Thoracic aorta (tissue), 2 donors: ENCODE measurements at regions not wholly inside any gene's neighbourhood (a gene's known extent, or its start where the extent isn't known, plus 50 kb on each side); places are given as distances from the start of the nearest gene placed in this dataset.

Source experiments
- ATAC-seq: fragments of 150-250 bp; one replicate; pipeline ENCODE4 v1.8.0; 2017; ENCODE audit warnings: low read depth; ENCODE audit not compliant: insufficient number of reproducible peaks, low FRiP score
- DNase-seq: peaks from one replicate; pipeline ENCODE4 v3.0.0-alpha.2; 2020; ENCODE audit warnings: low spot score
- H3K27ac ChIP-seq, 2 donors: fragments of 200-600 bp; sonication (generic); 1 replicate in 1 of 2; 2 replicates in 1 of 2; pipeline ENCODE4 v1.5.1; 2016; ENCODE audit warnings: mild to moderate bottlenecking in 2 of 2, moderate library complexity in 2 of 2
- H3K27me3 ChIP-seq: fragments of 200-600 bp; sonication (generic); replicated peaks from 2 replicates; pipeline ENCODE4 v1.6.0; 2016; ENCODE audit warnings: mild to moderate bottlenecking; ENCODE audit not compliant: insufficient read depth
- H3K36me3 ChIP-seq: fragments of 200-600 bp; sonication (generic); one replicate; pipeline ENCODE4 v1.5.1; 2016
- H3K4me1 ChIP-seq, 2 donors: fragments of 200-600 bp; sonication (generic); 1 replicate in 1 of 2; 2 replicates in 1 of 2; pipeline versions ENCODE4 v1.5.1 to v1.6.0; 2016; ENCODE audit warnings: low read depth in 2 of 2, mild to moderate bottlenecking in 1 of 2; ENCODE audit not compliant: control insufficient read depth in 1 of 2
- H3K4me3 ChIP-seq: fragments of 200-600 bp; sonication (generic); 2 replicates; pipeline ENCODE4 v1.5.1; 2016; ENCODE audit warnings: mild to moderate bottlenecking
- H3K9me3 ChIP-seq: fragments of 200-600 bp; sonication (generic); 2 replicates; pipeline ENCODE4 v1.5.1; 2016
- CTCF ChIP-seq: fragments of 200-600 bp; sonication (generic); IDR thresholded peaks from one replicate; pipeline ENCODE4 v1.5.1; 2019; ENCODE audit warnings: antibody characterized with exemption

- Histone ChIP-seq H3K4me3 (no peak overlapping the region), H3K27ac (no peak overlapping the region), H3K4me1 (no peaks in the 10 kb centered on the region), H3K36me3 (no peaks in the 10 kb centered on the region), H3K9me3 (peaks cover 13% of the 10 kb centered on the region), H3K27me3 (no peaks in the 10 kb centered on the region)
- ATAC-seq (no peak), DNase-seq (no peak)
- no peak for TF ChIP-seq CTCF
These were observed 173.1 kb downstream of the DTWD1 start for GRCh38 chr15:49793943-49794342.

- no peak for ATAC-seq
These were observed 180.9 kb downstream of the DTWD1 start for GRCh38 chr15:49801796-49802195.

More at GRCh38 chr15:49801796-49802195, 180.9 kb downstream of the DTWD1 start:
- no peak overlapping the region for H3K27ac ChIP-seq
- no peaks in the 10 kb centered on the region for H3K4me1 ChIP-seq
- no peak for TF ChIP-seq CTCF
- no peak overlapping the region for H3K4me3 ChIP-seq
- H3K9me3 ChIP-seq = no peaks in the 10 kb centered on the region
- H3K27me3 ChIP-seq = no peaks in the 10 kb centered on the region
- H3K36me3 ChIP-seq = no peaks in the 10 kb centered on the region
- no peak for DNase-seq
